ENCODE measurements at regions not wholly inside any gene's neighbourhood (a gene's known extent, or its start where the extent isn't known, plus 50 kb on each side); places are given as distances from the start of the nearest gene placed in this dataset.

DNA sequence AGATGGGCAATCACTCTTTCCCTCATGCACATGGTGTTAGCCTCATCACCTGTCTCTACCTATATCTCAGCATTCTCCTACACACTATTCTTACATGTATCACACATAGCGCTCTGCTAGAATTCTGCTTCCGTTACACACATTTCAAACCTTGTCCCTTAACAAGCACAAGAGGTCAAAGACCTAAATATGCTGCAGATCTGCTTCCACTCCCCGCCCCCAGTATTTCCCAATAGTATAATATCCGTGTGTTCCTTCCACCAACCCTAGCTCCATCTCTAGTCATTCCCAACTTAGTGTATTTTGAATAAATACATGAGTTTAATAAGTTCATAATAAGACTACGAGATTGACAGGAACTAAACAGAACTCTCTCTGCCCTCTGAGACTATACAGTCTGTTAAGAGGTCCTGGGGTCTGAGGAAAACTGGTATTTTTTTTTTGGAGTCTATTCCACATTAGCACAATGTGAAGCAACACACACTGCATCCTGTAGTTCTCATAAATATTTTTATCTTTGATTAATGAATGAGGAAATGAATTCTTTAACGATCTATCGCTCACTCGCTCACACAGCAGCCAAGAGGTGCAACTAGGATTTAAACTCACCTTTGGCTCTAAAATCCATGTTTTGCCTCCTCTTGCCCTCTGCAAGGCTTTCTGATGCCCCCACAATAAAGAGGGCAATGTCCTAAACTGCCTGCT lies 491.6 kb downstream of the QKI start:
- TF ChIP-seq ESRRG (CRISPR knock-in tag; IDR thresholded peaks at IDR 0.05) (no peak), OSR1 (CRISPR knock-in tag; IDR thresholded peaks at IDR 0.05) (no peak), SNAI2 (CRISPR knock-in tag; IDR thresholded peaks at IDR 0.05) (no peak), ZNF8 (CRISPR knock-in tag; IDR thresholded peaks at IDR 0.05) (no peak), ZFP3 (CRISPR knock-in tag; IDR thresholded peaks at IDR 0.05) (no peak)
- TF ChIP-seq, protein P1, sequence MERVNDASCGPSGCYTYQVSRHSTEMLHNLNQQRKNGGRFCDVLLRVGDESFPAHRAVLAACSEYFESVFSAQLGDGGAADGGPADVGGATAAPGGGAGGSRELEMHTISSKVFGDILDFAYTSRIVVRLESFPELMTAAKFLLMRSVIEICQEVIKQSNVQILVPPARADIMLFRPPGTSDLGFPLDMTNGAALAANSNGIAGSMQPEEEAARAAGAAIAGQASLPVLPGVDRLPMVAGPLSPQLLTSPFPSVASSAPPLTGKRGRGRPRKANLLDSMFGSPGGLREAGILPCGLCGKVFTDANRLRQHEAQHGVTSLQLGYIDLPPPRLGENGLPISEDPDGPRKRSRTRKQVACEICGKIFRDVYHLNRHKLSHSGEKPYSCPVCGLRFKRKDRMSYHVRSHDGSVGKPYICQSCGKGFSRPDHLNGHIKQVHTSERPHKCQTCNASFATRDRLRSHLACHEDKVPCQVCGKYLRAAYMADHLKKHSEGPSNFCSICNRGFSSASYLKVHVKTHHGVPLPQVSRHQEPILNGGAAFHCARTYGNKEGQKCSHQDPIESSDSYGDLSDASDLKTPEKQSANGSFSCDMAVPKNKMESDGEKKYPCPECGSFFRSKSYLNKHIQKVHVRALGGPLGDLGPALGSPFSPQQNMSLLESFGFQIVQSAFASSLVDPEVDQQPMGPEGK (CRISPR knock-in tag; IDR thresholded peaks at IDR 0.05; ENCODE audit: borderline replicate concordance) = no peak
- TF ChIP-seq, protein P2, sequence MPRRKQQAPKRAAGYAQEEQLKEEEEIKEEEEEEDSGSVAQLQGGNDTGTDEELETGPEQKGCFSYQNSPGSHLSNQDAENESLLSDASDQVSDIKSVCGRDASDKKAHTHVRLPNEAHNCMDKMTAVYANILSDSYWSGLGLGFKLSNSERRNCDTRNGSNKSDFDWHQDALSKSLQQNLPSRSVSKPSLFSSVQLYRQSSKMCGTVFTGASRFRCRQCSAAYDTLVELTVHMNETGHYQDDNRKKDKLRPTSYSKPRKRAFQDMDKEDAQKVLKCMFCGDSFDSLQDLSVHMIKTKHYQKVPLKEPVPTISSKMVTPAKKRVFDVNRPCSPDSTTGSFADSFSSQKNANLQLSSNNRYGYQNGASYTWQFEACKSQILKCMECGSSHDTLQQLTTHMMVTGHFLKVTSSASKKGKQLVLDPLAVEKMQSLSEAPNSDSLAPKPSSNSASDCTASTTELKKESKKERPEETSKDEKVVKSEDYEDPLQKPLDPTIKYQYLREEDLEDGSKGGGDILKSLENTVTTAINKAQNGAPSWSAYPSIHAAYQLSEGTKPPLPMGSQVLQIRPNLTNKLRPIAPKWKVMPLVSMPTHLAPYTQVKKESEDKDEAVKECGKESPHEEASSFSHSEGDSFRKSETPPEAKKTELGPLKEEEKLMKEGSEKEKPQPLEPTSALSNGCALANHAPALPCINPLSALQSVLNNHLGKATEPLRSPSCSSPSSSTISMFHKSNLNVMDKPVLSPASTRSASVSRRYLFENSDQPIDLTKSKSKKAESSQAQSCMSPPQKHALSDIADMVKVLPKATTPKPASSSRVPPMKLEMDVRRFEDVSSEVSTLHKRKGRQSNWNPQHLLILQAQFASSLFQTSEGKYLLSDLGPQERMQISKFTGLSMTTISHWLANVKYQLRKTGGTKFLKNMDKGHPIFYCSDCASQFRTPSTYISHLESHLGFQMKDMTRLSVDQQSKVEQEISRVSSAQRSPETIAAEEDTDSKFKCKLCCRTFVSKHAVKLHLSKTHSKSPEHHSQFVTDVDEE (CRISPR knock-in tag; IDR thresholded peaks at IDR 0.05) = no peak

All from SK-N-SH treated with all-trans-retinoic acid at 6 μM for 48 hours (cell line).